ENCODE measurements at regions not wholly inside any gene's neighbourhood (a gene's known extent, or its start where the extent isn't known, plus 50 kb on each side); places are given as distances from the start of the nearest gene placed in this dataset.
"Not testable (repeated sequence)": the region's sequence is repeated elsewhere in the genome, so short reads cannot be mapped to it uniquely, and the experiment has no call there.

DNA sequence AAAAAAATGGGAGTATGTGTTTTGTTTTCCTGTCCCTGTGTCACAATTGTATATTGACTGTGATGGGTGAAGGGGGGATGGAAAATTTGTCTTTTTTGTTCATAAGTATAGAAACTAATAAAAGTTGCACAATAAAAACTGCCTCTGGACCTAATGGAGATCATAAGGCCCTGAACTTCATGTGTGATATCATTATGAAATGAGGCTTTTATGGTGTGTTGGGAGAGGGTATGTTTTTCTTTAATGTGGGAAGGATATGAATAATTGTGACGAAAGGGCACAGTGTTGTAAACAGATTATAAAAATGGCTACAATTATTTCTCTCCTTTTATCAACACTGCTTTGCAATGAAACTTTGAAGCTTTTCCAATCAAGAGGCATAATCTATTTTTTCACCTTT is 1889.3 kb upstream of the CELF4 start:
- DNase-seq (ENCODE audit: low read depth): no peak

- peak; percentile 51 for DNase-seq (ENCODE audit: low read depth)
Measured at GRCh38 chr18:39453882-39454281, 1888.3 kb upstream of the CELF4 start.

DNA sequence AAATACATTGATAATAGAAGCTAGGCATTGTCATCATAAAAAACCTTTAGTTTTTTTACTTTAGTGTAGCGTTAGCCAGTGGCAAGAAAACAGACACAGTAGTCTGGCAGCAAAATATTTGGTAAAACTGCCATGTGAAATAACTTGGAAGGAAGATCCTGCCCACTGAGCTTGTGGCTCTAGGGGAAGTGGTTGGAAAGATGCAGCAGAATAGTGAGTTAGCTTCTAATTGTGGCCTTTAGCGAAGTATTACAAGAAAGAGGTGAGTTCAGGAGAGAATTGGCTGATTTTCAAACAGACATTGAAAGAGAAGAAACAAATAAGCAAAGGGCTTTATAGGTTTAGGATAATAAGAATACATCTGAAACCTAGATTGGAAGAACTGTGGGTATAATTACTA is 1887.8 kb upstream of the CELF4 start:
- no peak for DNase-seq (ENCODE audit: low read depth)

- no peak for DNase-seq (ENCODE audit: low read depth)
Measured at GRCh38 chr18:39450958-39451357, 1885.4 kb upstream of the CELF4 start.

- DNase-seq (ENCODE audit: low read depth): no peak
Measured at GRCh38 chr18:39449566-39449965, 1884.0 kb upstream of the CELF4 start.

GRCh38 chr18:39448942-39449341 is 1883.3 kb upstream of the CELF4 start:
- peak; percentile 10 for DNase-seq (ENCODE audit: low read depth)

GRCh38 chr18:39444957-39445356 is 1879.4 kb upstream of the CELF4 start:
- DNase-seq (ENCODE audit: low read depth): not testable (repeated sequence)

DNA sequence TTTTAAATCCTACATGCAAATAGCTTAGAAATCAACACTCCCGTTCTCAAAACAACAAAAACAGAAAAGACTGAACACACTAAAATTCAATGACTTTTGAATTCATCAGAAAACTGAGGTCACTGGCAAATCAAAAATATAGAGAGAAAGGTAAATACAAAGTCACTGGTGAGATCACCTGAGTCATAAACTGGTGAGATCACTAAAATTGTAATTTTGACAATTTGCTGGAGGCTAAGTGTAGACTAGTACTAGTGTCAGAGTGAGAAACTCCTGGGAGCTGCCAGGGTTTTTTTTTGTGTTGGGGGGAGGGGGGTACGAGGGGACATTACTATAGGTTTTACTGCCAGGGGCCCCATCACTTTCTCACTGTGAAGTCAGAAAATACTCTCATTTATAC is 1876.0 kb upstream of the CELF4 start:
- DNase-seq (ENCODE audit: low read depth): no peak

- no peak for DNase-seq (ENCODE audit: low read depth)
Measured at GRCh38 chr18:39435996-39436395, 1870.4 kb upstream of the CELF4 start.

GRCh38 chr18:39435209-39435608 is 1869.6 kb upstream of the CELF4 start:
- DNase-seq (ENCODE audit: low read depth): no peak

DNA sequence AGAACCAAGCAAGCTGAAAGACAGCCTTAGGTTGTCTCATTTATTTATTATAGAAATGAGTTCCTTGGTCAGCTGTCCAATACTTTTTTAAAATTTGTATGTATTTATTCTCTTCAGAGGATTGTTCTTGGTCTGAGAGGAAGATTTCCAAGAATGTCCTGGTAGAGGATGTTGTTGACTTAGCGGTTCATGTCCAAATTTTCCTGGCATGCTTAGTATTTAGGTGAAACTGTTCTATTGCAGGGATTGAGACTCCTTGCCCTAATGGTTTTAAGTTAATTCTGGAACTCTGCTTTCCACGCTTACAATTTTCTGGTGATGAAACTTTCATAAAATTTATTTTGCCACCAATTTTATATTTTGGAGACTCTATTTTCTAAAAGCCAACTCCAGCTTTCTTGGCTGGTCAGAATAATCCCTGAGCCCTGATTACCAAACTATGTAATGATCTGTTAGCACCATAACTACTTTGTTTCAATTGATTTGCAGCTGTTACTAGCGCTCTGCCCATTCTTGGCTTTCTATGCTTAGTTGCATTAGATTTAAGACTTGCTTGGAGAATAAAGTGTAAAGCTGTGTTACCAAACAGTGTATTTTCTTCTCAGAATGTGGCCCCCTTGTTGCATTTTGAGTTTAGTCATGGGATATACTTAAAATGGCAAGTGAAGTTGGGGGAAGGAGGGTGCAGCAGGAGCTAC is 1868.8 kb upstream of the CELF4 start:
- DNase-seq (ENCODE audit: low read depth): no peak

DNA sequence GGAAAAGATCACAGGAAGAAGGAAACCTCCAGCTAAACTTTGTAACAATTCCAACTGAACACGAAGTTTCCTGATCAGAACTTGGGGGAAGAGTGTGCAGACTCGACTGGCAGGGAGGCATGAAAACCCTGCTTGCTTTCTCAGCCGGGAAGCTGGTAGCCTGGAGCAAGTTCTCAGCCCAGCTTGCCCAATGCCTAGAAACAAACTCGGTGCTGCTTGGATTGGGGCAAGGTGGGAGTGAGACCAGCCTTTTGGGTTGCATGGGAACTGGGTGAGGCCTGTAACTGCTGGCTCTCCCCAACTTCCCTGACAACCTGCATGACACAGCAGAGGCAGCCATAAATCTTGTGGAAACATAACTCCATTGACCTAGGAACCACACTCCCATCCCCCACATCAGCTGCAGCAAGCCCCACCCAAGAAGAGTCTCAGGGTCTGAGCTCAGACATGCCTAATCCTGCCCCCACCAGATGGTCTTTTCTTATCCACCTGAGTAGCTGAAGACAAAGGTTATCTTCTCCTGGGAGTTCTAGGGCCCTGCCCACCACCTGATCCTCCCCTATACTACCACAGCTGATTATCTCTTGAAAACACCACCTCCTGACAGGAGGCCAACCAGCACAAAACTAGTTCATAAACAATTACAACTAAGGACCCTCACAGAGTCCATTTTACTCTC is 1859.7 kb upstream of the CELF4 start:
- no peak for DNase-seq (ENCODE audit: low read depth)

DNA sequence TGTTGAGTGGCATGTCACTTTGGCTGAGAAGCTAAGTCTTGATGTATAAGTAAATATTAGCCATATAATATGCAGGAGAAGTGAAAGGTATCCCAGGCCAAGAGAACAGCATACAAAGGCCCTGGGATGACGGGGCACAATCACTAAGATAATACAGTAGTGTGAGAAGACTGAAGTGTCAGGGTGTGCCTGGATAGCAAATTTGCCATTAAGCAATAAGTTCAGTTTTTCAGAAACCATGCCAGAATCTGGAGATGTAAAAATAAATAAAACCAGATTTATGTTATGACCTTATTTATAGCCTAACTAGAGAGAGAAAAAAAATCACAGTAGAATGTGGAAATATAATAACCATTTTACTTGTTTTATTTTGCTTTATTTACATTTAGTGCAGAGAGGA is 1858.7 kb upstream of the CELF4 start:
- DNase-seq (ENCODE audit: low read depth): no peak

DNA sequence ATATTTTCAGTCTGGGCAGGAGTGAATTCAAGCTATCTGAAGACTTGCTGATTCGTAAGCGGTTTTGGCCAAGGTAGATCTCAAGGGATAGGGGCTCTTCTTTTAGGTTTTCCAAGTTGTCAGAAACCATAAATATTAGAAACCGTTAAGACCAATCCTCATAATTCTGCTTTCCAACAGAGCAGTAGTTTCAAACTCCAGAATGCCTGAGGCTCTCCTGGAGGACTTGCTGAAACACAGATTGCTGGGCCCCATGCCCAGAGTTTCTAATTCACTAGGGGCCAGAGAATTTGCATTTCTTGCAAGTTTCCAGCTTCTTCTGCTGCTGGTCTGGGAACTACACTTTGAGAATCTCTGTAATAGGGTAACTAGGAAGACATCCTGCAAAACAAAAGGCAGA is 1855.7 kb upstream of the CELF4 start:
- no peak for DNase-seq (ENCODE audit: low read depth)

GRCh38 chr18:39419315-39419714 is 1853.7 kb upstream of the CELF4 start:
- DNase-seq (ENCODE audit: low read depth): no peak

DNA sequence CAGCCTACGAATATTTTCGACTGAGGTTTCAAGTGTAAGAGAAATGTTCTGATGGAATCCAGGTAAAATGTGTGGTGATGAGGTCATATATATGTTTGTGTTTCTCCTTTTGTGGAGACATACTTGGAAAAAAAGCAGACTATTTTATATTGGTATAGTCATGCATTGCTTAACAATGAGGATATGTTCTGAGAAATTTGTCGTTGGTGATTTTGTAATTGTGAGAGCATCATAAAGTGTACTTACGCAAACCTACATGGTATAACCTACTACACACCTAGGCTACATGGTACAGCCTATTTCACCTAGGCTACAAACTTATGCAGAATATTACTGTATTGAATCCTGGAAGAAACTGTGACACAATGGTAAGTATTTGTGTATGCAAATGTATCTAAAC is 1849.9 kb upstream of the CELF4 start:
- DNase-seq (ENCODE audit: low read depth): no peak

GRCh38 chr18:39414009-39414700 is 1848.6 kb upstream of the CELF4 start:
- peak; percentile 38 for DNase-seq (ENCODE audit: low read depth)

GRCh38 chr18:39406941-39407340 is 1841.3 kb upstream of the CELF4 start:
- DNase-seq (ENCODE audit: low read depth): no peak

- DNase-seq (ENCODE audit: low read depth): no peak
Measured at GRCh38 chr18:39403121-39403520, 1837.5 kb upstream of the CELF4 start.

DNA sequence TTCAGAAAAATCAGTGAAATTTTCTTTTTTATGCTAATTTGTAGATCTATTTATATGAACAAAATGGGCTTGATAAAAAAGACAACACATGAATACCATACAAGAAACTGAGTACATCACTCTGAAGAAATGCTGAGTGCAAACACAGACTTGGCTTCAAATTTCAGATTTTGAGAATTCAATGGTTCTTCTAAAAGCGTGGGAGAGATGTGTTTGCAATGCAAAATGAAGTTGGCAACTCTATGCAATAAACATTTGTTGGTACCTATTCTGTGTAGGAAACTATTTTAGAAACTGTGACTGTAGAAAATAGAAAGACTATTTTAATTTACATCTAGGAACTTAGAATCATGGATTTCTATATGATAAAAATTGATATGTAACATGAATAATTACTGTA is 1834.1 kb upstream of the CELF4 start:
- no peak for DNase-seq (ENCODE audit: low read depth)

DNA sequence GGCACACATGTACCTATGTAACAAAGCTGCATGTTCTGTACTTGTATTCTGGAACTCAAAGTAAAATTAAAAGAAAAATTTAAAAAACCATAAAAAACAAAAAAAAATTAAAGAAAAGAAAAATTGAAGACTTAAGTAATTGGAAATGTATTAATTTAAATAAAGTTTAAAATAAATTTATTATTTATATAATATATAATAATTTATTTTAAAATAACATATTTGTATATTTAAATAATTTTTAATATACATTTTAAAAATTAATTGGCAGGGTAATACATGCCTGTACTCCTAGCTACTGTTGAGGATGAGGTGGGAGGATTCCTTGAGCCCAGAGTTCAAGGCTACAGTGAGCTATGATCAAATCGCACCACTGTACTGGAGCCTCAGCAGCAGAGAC is 1830.6 kb upstream of the CELF4 start:
- no peak for DNase-seq (ENCODE audit: low read depth)

DNA sequence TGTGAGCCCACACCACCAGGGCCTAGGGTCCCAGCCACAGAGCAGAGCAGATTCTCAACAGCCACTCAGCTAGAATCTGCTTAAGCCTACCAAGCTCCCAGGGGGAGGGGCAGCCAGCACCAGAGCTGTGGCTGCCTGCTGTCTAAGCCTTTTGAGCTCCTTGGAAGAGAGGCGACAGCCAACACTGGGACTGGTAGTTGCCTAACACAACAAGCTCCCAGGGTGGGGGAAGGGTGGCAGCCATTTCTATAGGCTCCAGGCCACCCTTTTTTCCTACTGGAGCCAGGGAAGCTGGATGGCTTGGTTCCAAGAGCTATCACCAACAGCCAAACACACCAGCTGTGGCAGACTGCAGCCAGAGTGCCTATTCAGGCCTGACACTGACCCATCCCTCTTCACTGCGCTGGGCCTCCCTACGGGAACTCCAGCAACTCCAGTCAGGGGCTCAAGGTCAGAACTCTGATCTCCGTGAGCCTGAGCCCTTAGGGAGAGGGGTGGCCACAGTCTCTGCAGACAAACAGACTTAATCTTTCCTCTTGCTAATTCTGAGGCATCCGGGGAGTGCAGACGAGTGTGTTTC is 1824.3 kb upstream of the CELF4 start:
- DNase-seq (ENCODE audit: low read depth): peak; percentile 60

DNA sequence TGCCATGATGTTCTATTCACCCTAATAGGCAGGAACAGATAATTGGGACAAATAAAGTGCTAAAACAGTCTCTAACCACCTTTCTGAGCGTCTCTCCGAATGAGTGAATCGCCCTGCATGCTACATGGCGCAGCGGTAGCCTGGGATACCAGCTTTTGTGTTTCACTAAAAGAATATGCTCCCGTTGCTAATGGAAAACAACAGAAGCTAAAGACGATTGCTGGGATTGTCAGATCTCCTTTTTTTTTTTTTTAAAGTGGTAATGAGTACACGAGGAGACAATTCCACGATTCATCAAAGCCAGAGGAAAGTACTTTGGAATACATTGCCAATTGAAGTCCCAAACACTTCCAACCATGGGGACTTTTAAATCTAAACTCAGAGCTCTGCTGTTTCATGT is 1815.3 kb upstream of the CELF4 start:
- no peak for DNase-seq (ENCODE audit: low read depth)

All from RPMI7951 (cell line).